Skeletal muscle cell (primary cell): ENCODE measurements at regions not wholly inside any gene's neighbourhood (a gene's known extent, or its start where the extent isn't known, plus 50 kb on each side); places are given as distances from the start of the nearest gene placed in this dataset.

Source experiments
- DNase-seq: peaks from one replicate; pipeline ENCODE4 v3.0.0-alpha.2; 2010; ENCODE audit warnings: low read depth
- H3K4me3 ChIP-seq: 2 replicates; pipeline ENCODE4 v1.5.1; 2011; ENCODE audit warnings: low read depth, mild to moderate bottlenecking, control low read depth, low read length, moderate library complexity

GRCh38 chr12:19033244-19033643, 96.3 kb upstream of the PLEKHA5 start:
- no peak for DNase-seq
- no peak overlapping the region for H3K4me3 ChIP-seq

- no peak overlapping the region for H3K4me3 ChIP-seq
- no peak for DNase-seq
Measured at GRCh38 chr12:19034937-19035336, 94.6 kb upstream of the PLEKHA5 start.

GRCh38 chr12:19035536-19035935, 94.0 kb upstream of the PLEKHA5 start:
- H3K4me3 ChIP-seq: no peak overlapping the region
- DNase-seq: peak; percentile 20

GRCh38 chr12:19036673-19037357, 92.7 kb upstream of the PLEKHA5 start:
- no peak for DNase-seq
- no peak overlapping the region for H3K4me3 ChIP-seq

GRCh38 chr12:19038209-19038608, 91.3 kb upstream of the PLEKHA5 start:
- DNase-seq: no peak
- H3K4me3 ChIP-seq: no peak overlapping the region

GRCh38 chr12:19039515-19039914, 90.0 kb upstream of the PLEKHA5 start:
- DNase-seq: no peak
- no peak overlapping the region for H3K4me3 ChIP-seq

- no peak overlapping the region for H3K4me3 ChIP-seq
Measured at GRCh38 chr12:19042221-19042620, 87.3 kb upstream of the PLEKHA5 start.

GRCh38 chr12:19044430-19044829, 85.1 kb upstream of the PLEKHA5 start:
- no peak for DNase-seq
- no peak overlapping the region for H3K4me3 ChIP-seq

More at GRCh38 chr12:19042221-19042620, 87.3 kb upstream of the PLEKHA5 start:
- no peak for DNase-seq

- no peak for DNase-seq
- H3K4me3 ChIP-seq: no peak overlapping the region
Measured at GRCh38 chr12:19044891-19045290, 84.6 kb upstream of the PLEKHA5 start.

- no peak for DNase-seq
- H3K4me3 ChIP-seq: no peak overlapping the region
Measured at GRCh38 chr12:19045426-19045825, 84.1 kb upstream of the PLEKHA5 start.

GRCh38 chr12:19048943-19049342, 80.6 kb upstream of the PLEKHA5 start:
- DNase-seq: no peak
- no peak overlapping the region for H3K4me3 ChIP-seq

- no peak for DNase-seq
- H3K4me3 ChIP-seq: no peak overlapping the region
Measured at GRCh38 chr12:19052689-19053088, 76.8 kb upstream of the PLEKHA5 start.

- H3K4me3 ChIP-seq: no peak overlapping the region
- DNase-seq: no peak
Measured at GRCh38 chr12:19053218-19053617, 76.3 kb upstream of the PLEKHA5 start.

- H3K4me3 ChIP-seq: no peak overlapping the region
- DNase-seq: no peak
Measured at GRCh38 chr12:19054035-19054434, 75.5 kb upstream of the PLEKHA5 start.

GRCh38 chr12:19055589-19055988, 73.9 kb upstream of the PLEKHA5 start:
- H3K4me3 ChIP-seq: no peak overlapping the region
- no peak for DNase-seq

GRCh38 chr12:19058235-19059021, 71.1 kb upstream of the PLEKHA5 start:
- no peak for DNase-seq

GRCh38 chr12:19064713-19065112, 64.8 kb upstream of the PLEKHA5 start:
- DNase-seq: no peak
- H3K4me3 ChIP-seq: no peak overlapping the region

More at GRCh38 chr12:19058235-19059021, 71.1 kb upstream of the PLEKHA5 start:
- H3K4me3 ChIP-seq: no peak overlapping the region

GRCh38 chr12:19065223-19065622, 64.3 kb upstream of the PLEKHA5 start:
- DNase-seq: no peak

GRCh38 chr12:19065871-19066270, 63.7 kb upstream of the PLEKHA5 start:
- H3K4me3 ChIP-seq: no peak overlapping the region
- DNase-seq: no peak

More at GRCh38 chr12:19065223-19065622, 64.3 kb upstream of the PLEKHA5 start:
- no peak overlapping the region for H3K4me3 ChIP-seq

GRCh38 chr12:19066475-19067001, 63.0 kb upstream of the PLEKHA5 start:
- no peak overlapping the region for H3K4me3 ChIP-seq
- no peak for DNase-seq

GRCh38 chr12:19068137-19068536, 61.4 kb upstream of the PLEKHA5 start:
- no peak overlapping the region for H3K4me3 ChIP-seq
- DNase-seq: no peak
